Activated T-helper 9 cell treated with anti-CD3 and anti-CD28 coated beads, Interleukin-2, amount 50 U/mL, for 16 hours (primary cell): ENCODE measurements at regions not wholly inside any gene's neighbourhood (a gene's known extent, or its start where the extent isn't known, plus 50 kb on each side); places are given as distances from the start of the nearest gene placed in this dataset.

Experiments
- DNase-seq: peaks from one replicate; pipeline ENCODE4 v3.0.0-alpha.2; 2020; ENCODE audit warnings: low read depth

GRCh38 chr7:67843001-67843565 is 846.5 kb downstream of the TYW1 start:
- no peak for DNase-seq

GRCh38 chr7:67843615-67844014 is 847.0 kb downstream of the TYW1 start:
- no peak for DNase-seq

- no peak for DNase-seq
Observed at GRCh38 chr7:67847092-67847787, 850.6 kb downstream of the TYW1 start.

- no peak for DNase-seq
Observed at GRCh38 chr7:67854221-67855178, 857.9 kb downstream of the TYW1 start.

DNA sequence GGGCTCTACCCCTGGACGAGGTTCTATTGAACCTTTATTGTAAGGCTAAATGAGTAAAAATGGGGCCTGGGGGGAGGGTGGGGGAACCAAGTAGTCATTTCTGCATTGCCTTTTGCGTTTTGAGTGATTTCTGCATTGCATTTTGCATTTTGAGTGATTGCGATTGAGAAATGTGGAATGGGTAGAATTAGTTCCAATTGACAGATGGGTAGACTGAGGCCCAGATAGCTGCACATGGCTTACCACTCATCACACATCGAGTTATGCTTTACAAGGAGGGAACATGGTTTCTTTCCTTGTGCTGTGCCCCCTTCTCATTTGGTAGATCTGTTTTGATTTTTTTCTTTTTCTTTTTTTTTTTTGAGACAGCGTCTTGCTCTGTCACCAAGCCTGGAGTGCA is 858.7 kb downstream of the TYW1 start:
- no peak for DNase-seq

DNA sequence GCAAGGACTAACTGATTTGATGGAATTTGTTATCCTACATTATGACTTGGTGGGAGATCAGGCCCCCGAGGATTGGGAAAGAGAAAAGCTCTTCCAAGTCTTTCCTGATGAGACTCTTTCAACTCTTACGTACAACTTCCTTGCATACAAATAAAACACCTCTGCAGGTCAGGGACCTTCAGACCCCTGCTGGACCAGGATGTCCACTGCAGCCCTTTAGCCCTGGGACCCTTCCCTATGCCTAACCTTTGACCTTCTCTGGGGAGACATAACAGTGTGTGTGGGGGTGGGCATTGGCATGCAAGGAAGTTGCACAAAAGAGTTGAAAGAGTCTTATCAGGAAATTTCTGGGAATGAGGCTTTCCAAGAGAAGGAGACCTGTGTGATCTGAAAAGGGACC is 859.4 kb downstream of the TYW1 start:
- no peak for DNase-seq

GRCh38 chr7:67857698-67858097 is 861.1 kb downstream of the TYW1 start:
- DNase-seq: no peak

DNA sequence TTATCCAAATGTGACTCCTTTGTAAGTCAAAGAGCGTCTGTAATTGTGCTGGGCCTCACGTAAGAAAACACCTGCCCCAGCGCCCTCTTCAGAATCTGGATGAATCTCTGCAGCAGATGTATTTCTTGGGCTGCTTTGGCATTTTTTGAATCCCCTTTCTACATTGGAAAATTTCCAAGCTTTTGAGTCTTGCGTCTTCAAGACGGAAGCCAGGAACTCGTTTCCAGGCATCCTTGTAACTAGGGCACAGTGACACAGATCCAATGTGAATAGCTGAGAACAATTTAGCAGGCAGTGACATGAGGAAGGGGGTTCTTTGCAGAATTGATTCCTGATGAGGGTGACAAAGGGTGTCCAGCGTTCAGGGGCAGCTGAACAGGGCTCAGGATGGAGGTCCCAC is 862.3 kb downstream of the TYW1 start:
- DNase-seq: no peak

DNA sequence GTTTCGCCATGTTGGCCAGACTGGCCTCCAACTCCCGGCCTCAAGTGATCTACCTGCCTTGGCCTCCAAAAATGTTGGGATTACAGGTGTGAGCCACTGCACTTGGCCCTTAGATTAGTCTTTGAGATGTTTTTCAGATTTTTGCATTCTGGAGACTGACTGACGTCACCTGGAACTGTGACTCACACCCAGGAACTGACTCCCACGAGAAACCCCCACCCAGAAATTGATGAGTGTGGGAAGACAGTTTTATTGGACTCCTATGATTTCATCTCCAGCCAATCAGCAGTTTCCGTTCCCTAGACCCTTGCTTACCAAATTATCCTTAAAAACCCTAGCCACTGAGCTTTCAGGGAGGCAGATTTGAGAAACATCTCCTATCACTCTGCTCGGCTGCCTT is 867.3 kb downstream of the TYW1 start:
- no peak for DNase-seq

DNA sequence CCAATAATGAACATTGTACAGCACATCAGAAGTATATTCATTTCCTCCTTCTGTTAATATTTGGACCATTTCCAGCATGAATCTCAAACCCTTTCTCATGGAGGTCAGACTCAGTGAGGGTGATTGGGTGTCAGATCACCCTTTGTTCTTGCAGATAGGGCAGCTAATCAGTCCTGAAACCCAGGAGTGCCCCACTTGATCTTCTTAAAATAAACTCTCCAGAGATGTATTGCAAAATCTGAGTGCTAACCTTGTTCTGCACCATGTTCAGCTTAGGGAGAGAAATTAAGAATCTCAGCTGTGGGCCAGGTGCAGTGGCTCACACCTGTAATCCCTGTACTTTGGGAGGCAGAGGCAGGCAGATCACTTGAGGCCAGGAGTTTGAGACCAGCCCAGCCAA is 869.4 kb downstream of the TYW1 start:
- no peak for DNase-seq

DNA sequence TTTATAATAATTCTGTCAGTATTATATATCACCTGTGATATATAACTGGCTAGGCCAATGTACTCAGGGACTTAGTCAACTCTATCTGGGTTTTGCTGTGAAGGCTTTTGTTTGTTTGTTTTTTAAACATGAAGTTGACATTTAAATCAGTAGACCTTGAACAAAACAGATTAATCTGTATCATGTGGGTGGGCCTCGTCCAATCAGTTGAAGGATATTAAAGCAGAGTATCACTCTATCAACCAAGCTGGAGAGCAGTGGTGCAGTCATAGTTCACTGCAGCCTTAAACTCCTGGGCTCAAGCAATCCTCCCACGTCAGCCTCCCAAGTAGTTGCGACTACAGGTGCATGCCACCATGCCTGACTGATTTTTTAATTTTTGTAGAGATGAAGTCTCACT is 870.2 kb downstream of the TYW1 start:
- DNase-seq: no peak

GRCh38 chr7:67870396-67870795 is 873.8 kb downstream of the TYW1 start:
- DNase-seq: no peak

- no peak for DNase-seq
Observed at GRCh38 chr7:67875558-67875957, 878.9 kb downstream of the TYW1 start.

GRCh38 chr7:67878808-67879207 is 882.2 kb downstream of the TYW1 start:
- DNase-seq: no peak

DNA sequence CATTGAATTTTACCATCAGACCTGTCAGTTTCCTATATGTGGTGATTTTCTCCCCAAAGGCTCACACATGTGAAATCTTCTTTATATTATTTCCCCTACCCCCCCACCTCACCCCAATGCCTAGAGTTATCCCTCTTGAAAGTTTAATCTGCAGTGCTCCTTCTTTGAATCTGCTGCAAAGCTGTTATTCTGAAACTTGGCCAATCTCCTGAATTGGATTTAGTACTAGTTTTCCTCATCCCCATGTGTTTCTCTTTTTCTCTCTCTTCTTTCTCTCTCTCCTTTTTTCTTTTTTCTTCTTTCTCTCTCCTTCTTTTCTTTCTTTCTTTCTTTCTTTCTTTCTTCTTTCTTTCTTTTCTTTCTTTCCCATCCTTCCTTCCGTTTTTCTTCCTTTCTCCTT is 886.2 kb downstream of the TYW1 start:
- DNase-seq: no peak

DNA sequence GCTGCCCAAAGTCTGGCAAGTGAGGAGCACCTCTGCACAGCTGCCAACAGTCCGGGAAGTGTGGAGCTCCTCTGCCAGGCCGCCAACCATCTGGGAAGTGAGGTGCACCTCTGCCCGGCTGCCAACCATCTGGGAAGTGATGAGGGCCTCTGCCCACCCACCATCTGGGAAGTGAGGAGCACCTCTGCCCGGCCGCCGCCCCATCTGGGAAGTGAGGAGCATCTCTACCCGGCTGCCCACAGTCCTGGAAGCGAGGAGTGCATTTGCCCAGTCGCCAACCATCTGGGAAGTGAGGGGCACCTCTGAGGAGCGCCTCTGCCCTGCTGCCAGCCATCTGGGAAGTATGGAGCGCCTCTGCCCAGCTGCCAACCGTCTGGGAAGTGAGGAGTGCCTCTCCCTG is 893.7 kb downstream of the TYW1 start:
- DNase-seq: no peak

- DNase-seq: no peak
Observed at GRCh38 chr7:67894746-67895145, 898.1 kb downstream of the TYW1 start.

DNA sequence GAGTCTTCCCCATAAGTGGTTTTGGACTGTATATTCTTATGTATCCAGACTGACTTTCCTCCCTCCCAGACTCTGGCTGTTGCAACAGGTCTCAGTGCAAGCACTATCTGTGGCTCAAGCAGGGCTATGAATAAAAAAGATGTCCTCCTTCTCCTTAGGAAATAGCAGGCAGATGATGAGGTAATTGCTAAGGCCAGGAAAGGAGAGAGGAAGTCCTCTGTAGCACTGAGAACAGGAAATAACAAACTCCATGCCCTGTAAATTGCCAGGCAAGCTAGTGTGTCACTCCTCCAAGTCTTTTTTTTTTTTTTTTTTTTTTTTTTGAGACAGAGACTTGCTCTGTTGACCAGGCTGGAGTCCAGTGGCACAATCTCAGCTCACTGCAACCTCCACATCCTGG is 900.1 kb downstream of the TYW1 start:
- no peak for DNase-seq

- no peak for DNase-seq
Observed at GRCh38 chr7:67900456-67900855, 903.8 kb downstream of the TYW1 start.

DNA sequence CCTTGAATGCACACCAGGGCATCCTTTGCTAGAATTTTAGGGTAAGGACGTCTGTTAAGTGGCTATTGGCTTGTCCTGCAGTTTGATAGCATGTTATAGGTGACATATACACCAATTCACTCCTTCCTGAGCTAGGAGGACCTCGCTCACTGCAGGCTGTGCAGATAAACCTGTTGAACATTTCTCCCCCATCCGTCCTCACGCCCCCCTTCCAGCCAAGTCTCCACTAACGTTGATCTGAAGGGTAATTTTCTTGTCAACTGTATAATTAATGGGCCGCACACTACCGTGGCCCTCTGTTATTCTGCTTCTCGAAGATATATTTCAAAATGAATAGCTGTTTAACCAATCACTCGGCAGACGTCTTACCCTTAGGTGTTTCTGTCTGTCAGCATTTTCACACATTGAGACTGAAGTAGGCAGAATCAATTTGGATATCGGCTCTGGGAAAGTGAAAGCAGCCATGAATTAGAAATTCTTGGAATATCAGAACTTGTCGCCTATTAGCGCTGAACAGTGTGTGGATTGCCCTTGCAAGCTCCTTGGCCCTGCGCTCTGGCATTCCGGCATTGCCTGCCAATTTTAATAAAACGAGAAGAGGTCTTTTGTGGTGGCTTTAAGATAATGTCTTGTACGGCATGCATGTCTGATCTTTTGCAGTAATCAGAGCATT is 905.3 kb downstream of the TYW1 start:
- no peak for DNase-seq

DNA sequence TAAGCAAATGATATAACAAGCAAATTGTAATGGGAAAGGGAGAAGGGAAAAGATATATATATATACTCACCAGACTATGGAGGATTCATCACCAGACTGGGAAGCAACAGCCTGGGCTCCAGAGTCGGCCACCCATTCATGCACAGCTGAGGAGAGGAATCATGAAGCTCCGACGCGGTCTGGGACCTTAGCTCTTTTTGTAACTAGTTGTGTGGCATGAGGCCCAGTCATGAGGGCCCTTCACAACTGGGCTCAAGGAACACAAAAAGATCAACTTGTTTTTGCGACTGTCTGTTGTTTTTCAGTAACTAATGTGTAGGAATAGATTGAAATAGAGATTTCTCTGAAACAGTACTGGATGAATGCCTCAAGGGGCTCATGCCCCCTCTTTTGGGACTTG is 911.2 kb downstream of the TYW1 start:
- DNase-seq: no peak

DNA sequence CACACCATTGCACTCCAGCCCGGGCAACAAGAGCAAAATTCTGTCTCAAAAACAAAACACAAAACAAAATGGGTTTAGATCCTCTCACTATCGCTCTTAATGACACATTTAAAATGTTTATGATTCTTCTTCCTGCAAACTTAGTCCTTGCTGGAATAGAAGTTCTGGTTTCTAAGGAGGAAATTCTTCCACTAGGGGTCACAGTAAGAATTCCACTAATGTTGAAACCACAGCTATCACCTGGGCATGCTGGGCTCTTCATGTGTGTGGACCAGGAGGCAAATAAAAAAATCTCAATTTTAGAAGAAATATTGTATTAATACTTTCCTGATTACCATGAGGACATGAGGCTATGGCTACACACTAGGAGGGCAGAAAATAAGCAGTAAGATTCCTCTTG is 915.8 kb downstream of the TYW1 start:
- DNase-seq: no peak

GRCh38 chr7:67913604-67914003 is 917.0 kb downstream of the TYW1 start:
- no peak for DNase-seq
